ENCODE measurements at regions not wholly inside any gene's neighbourhood (a gene's known extent, or its start where the extent isn't known, plus 50 kb on each side); places are given as distances from the start of the nearest gene placed in this dataset.

DNA sequence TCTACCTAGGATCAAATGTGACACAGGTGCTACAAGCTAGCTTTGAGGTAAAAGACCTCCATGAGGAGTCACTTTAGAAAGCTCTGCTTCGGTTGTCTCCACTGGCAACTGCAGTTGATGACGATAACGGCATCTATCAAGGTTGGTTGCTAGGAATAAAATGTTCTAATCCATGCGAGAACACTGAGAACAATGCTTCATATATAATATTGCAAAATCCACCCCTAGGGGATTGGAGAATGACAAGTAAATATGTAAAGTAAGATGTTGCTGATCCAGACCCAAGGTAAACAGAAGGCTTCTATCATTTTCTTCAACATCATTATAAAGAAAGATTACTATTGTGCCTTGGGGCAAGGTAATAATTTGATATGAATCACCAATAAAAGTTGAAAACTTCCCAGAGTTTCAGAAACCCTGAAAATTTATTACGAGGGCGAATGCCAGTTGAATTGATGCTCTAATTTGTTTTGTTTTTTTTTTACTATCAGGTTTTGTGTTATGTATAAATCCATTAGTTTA, 1003.4 kb downstream of the CDH18 start:
- H3K9me3 Mint-ChIP-seq = peaks cover 32% of the 10 kb centered on the region
- H3K27me3 Mint-ChIP-seq = no peaks in the 10 kb centered on the region
- H3K4me3 Mint-ChIP-seq = no peak overlapping the region
- intact Hi-C loops (cut with micrococcal nuclease) = no loop called here
- no peaks in the 10 kb centered on the region for H3K4me1 Mint-ChIP-seq (ENCODE audit: low read depth)
- no peak overlapping the region for H3K27ac Mint-ChIP-seq
- no peaks in the 10 kb centered on the region for H3K36me3 Mint-ChIP-seq (ENCODE audit: low read depth)

DNA sequence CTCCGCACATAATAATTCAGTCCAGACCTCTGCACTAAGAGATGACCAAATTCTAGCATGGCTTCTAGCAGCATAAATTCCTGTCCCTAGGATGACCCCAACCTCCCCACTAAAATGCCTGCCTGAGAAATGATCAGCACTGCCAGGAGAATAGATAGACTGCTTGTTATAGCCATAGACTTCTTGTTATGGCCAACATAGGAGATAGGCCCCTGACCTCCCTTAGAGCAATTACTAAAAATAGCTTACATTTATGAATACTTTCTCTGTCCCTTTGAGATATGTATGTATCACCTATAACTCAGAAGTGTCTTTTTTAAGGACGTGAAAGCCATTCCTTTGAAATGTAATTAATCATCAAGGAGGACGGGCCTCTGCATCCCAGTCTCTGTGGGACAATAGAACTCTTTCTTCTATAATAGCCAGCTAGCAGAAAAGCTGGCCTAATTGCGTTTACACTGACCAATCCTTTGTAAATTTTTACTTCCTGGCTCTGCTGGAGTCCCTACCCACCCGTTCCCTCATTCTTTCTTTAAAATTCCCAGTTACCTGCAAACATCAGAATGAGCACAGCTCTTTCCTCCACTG, 1002.7 kb downstream of the CDH18 start:
- peaks cover 27% of the 10 kb centered on the region for H3K9me3 Mint-ChIP-seq

DNA sequence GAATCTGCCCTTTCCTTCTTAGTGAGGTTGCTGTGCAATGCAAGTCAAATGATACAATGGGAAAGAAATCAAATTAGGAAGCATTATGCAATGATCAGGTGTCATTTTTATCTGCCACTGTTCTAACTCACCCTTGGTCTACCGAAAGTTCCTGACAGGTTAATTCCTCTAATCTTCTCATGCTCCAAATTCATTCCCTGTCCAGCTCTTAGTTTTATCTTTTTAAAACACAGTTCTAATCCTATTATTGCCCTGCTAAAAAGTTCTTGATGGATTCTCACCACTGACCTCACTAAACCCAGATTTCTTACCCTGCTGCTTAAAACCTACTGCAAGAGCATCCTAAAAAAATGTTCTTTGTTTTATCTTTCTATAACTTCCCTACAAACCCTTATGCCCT, 1000.9 kb downstream of the CDH18 start:
- Mint-ChIP-seq H3K4me1 (ENCODE audit: low read depth) (no peaks in the 10 kb centered on the region), H3K4me3 (no peak overlapping the region), H3K9me3 (peaks cover 33% of the 10 kb centered on the region), H3K27me3 (no peaks in the 10 kb centered on the region), H3K27ac (no peak overlapping the region), H3K36me3 (ENCODE audit: low read depth) (no peaks in the 10 kb centered on the region)
- intact Hi-C loops (cut with micrococcal nuclease) = no loop called here

More for the DNA sequence above, 1002.7 kb downstream of the CDH18 start:
- Mint-ChIP-seq H3K36me3 (ENCODE audit: low read depth) (no peaks in the 10 kb centered on the region), H3K27ac (no peak overlapping the region), H3K4me1 (ENCODE audit: low read depth) (no peaks in the 10 kb centered on the region), H3K27me3 (no peaks in the 10 kb centered on the region), H3K4me3 (no peak overlapping the region)
- intact Hi-C loops (cut with micrococcal nuclease) = no loop called here

GRCh38 chr5:18990852-18991251, 997.1 kb downstream of the CDH18 start:
- Mint-ChIP-seq H3K27me3 (no peaks in the 10 kb centered on the region), H3K36me3 (ENCODE audit: low read depth) (no peaks in the 10 kb centered on the region), H3K27ac (no peak overlapping the region), H3K9me3 (peaks cover 21% of the 10 kb centered on the region), H3K4me1 (ENCODE audit: low read depth) (no peaks in the 10 kb centered on the region), H3K4me3 (no peak overlapping the region)
- intact Hi-C loops (cut with micrococcal nuclease) = no loop called here

DNA sequence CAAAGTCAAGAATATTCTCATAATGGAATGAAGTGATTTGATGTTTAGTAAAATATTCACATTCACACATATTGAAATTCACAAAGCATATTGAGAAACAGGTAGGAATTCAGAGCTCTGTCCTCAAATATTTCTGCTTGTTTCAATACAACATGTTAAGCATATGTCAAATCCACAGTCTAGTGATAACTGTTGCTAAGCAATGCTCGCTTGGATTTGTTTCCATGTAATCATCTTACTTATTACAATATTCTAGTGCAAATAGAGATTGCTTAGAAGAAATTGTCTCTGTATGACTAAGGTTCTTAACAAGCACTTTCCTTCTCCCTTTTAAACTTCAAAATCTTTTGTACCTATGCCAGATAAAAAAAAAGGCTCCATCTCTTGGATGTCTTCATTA, 995.7 kb downstream of the CDH18 start:
- Mint-ChIP-seq H3K4me3 (no peak overlapping the region), H3K36me3 (ENCODE audit: low read depth) (no peaks in the 10 kb centered on the region), H3K27ac (no peak overlapping the region), H3K4me1 (ENCODE audit: low read depth) (no peaks in the 10 kb centered on the region), H3K9me3 (peaks cover 16% of the 10 kb centered on the region), H3K27me3 (no peaks in the 10 kb centered on the region)
- intact Hi-C loops (cut with micrococcal nuclease) = no loop called here

GRCh38 chr5:18999478-18999877, 988.5 kb downstream of the CDH18 start:
- H3K27ac Mint-ChIP-seq = no peak overlapping the region
- H3K36me3 Mint-ChIP-seq (ENCODE audit: low read depth) = no peaks in the 10 kb centered on the region
- H3K4me3 Mint-ChIP-seq = no peak overlapping the region
- H3K4me1 Mint-ChIP-seq (ENCODE audit: low read depth) = no peaks in the 10 kb centered on the region
- intact Hi-C loops (cut with micrococcal nuclease) = no loop called here
- H3K9me3 Mint-ChIP-seq = peaks cover 22% of the 10 kb centered on the region
- no peaks in the 10 kb centered on the region for H3K27me3 Mint-ChIP-seq

DNA sequence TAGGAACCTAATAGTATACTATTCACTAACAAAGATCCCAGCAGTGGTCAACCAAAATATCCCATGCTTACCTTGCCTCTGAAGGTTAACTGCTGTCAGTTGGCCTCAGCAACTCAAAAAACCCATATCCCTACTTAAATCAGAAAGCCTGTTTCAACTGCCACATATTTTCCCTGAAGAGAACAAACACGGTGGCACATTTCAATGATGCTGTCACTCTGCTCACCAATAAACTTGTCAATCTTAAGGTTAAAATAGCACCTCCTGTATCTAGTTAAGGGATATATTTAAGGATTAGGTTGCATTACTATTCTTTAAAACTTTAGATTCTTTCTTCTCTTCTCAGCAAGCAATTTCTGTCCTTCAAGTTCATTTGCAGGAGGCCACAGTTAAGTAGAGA, 986.9 kb downstream of the CDH18 start:
- no peaks in the 10 kb centered on the region for H3K36me3 Mint-ChIP-seq (ENCODE audit: low read depth)
- no peaks in the 10 kb centered on the region for H3K27me3 Mint-ChIP-seq
- intact Hi-C loops (cut with micrococcal nuclease) = no loop called here
- no peak overlapping the region for H3K27ac Mint-ChIP-seq
- H3K4me3 Mint-ChIP-seq = no peak overlapping the region
- H3K9me3 Mint-ChIP-seq = peaks cover 34% of the 10 kb centered on the region
- H3K4me1 Mint-ChIP-seq (ENCODE audit: low read depth) = no peaks in the 10 kb centered on the region

DNA sequence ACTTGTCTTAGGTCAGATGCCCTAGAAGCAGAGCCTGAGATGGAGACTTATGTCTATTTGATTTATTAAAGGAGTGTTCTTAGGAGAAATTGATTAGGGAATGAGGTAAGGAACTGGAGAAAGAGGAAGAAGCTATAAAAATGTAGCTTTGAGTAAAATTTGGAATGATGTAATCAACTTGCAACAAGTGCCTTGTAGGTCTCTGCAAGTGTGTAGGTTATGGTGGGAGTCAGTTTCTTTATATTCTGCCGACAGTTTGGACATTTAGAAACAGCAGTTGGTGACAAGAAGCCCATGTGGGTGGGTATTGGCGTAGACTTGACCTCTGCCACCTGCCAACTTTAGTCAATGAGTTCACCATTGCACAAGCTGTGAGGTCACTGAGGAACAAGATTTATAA, 986.5 kb downstream of the CDH18 start:
- Mint-ChIP-seq H3K9me3 (peaks cover 34% of the 10 kb centered on the region), H3K27me3 (no peaks in the 10 kb centered on the region), H3K36me3 (ENCODE audit: low read depth) (no peaks in the 10 kb centered on the region), H3K27ac (no peak overlapping the region), H3K4me1 (ENCODE audit: low read depth) (no peaks in the 10 kb centered on the region), H3K4me3 (no peak overlapping the region)
- intact Hi-C loops (cut with micrococcal nuclease) = no loop called here

- Mint-ChIP-seq H3K27ac (no peak overlapping the region), H3K4me3 (no peak overlapping the region), H3K27me3 (no peaks in the 10 kb centered on the region), H3K4me1 (ENCODE audit: low read depth) (no peaks in the 10 kb centered on the region), H3K9me3 (peaks cover 34% of the 10 kb centered on the region), H3K36me3 (ENCODE audit: low read depth) (no peaks in the 10 kb centered on the region)
- intact Hi-C loops (cut with micrococcal nuclease) = no loop called here
Measured at GRCh38 chr5:19002111-19002510, 985.9 kb downstream of the CDH18 start.

- H3K4me1 Mint-ChIP-seq (ENCODE audit: low read depth) = no peaks in the 10 kb centered on the region
- intact Hi-C loops (cut with micrococcal nuclease) = no loop called here
Measured at GRCh38 chr5:19018822-19019221, 969.2 kb downstream of the CDH18 start.

DNA sequence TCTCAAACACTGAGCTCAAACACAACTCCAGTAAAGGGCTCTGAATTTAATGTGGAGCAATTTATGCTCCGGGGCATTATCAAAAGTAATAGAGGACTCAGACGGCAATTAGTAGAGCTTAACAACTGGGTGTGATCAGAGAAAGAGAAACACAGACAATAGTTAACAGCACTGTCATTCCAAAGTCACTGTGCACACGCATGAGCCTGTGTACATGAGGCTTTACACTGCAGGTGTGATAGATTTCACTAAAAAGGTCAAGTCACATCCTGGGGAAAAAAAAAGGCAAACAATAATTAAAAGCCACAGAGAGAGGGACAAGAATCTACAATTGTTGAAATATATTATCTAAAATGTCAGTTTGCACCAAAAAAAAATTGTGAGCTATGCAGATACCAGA, 956.5 kb downstream of the CDH18 start:
- intact Hi-C loops (cut with micrococcal nuclease) = no loop called here
- Mint-ChIP-seq H3K36me3 (ENCODE audit: low read depth) (no peaks in the 10 kb centered on the region), H3K4me3 (no peak overlapping the region), H3K27me3 (no peaks in the 10 kb centered on the region), H3K9me3 (peaks cover 32% of the 10 kb centered on the region), H3K4me1 (ENCODE audit: low read depth) (no peaks in the 10 kb centered on the region), H3K27ac (no peak overlapping the region)

More at GRCh38 chr5:19018822-19019221, 969.2 kb downstream of the CDH18 start:
- Mint-ChIP-seq H3K4me3 (no peak overlapping the region), H3K36me3 (ENCODE audit: low read depth) (no peaks in the 10 kb centered on the region), H3K27me3 (no peaks in the 10 kb centered on the region), H3K27ac (no peak overlapping the region), H3K9me3 (peaks cover 18% of the 10 kb centered on the region)

DNA sequence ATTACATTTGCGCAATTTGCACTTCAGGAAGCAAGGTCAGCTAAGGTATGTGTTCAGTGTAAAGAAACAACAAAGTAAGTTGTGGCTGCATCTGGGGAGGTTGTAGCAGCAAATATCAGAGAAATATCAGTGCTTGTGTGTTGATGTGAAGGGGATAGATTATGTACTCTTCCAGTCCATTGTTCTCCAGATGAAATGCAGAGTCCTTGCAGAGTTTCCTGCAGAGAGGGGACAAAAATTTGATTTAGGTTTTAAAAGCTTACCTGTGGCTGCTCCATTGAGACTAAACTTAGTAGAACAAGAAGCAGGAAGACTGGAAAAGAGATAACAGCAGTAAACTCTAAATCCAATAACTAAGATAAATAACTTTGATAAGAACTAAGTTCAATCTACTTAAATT, 952.2 kb downstream of the CDH18 start:
- Mint-ChIP-seq H3K27ac (no peak overlapping the region), H3K36me3 (ENCODE audit: low read depth) (no peaks in the 10 kb centered on the region), H3K27me3 (no peaks in the 10 kb centered on the region), H3K9me3 (peaks cover 17% of the 10 kb centered on the region), H3K4me3 (no peak overlapping the region), H3K4me1 (ENCODE audit: low read depth) (no peaks in the 10 kb centered on the region)
- intact Hi-C loops (cut with micrococcal nuclease) = no loop called here

DNA sequence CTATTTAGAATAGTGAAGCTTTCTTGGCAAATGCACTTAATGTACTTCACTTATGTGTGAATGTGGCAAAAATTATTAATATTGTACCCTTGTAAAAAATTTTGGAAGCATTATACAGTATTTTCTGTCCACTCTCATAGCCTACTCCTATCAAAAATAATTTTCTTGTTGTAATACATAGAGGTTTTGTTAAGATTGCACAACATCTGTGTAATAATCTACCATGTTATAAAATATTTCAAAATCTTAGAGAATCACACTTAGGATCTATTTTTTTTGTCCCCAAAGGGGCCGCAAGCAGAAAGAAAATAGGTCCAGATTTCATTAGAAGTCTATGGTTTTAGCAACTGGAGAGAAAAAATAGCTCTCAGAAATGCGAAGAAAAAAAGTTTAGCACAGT, 945.9 kb downstream of the CDH18 start:
- Mint-ChIP-seq H3K36me3 (ENCODE audit: low read depth) (no peaks in the 10 kb centered on the region), H3K9me3 (peaks cover 22% of the 10 kb centered on the region), H3K4me3 (no peak overlapping the region), H3K27ac (no peak overlapping the region), H3K4me1 (ENCODE audit: low read depth) (no peaks in the 10 kb centered on the region), H3K27me3 (no peaks in the 10 kb centered on the region)
- intact Hi-C loops (cut with micrococcal nuclease) = no loop called here

DNA sequence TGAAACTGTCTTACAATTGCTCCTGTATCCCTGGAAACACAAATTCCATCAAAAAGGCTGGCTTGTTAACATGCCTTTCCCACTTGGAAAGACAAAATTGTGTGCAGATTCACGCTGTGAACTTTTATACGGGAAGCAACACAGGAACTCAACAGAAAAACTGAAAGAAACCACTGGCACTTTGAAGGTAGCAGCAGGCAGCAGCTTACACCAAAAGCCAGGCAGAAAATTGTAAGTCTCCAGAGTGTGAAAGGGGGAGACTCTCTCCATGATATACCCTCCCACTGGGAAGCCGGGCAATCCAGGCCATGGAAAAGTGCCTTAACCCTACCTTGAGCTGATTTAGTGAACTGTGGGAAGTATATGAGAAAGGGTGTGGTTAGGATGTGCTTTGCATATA, 943.7 kb downstream of the CDH18 start:
- H3K27me3 Mint-ChIP-seq = no peaks in the 10 kb centered on the region
- no peaks in the 10 kb centered on the region for H3K4me1 Mint-ChIP-seq (ENCODE audit: low read depth)
- H3K36me3 Mint-ChIP-seq (ENCODE audit: low read depth) = no peaks in the 10 kb centered on the region
- no peak overlapping the region for H3K4me3 Mint-ChIP-seq
- no peak overlapping the region for H3K27ac Mint-ChIP-seq
- intact Hi-C loops (cut with micrococcal nuclease) = no loop called here
- H3K9me3 Mint-ChIP-seq = peaks cover 28% of the 10 kb centered on the region
